Body of pancreas (tissue), 4 donors: ENCODE measurements at regions not wholly inside any gene's neighbourhood (a gene's known extent, or its start where the extent isn't known, plus 50 kb on each side); places are given as distances from the start of the nearest gene placed in this dataset.

Experiments used
- ATAC-seq: fragments of 150-250 bp; one replicate; pipeline ENCODE4 v1.9.1; 2016
- DNase-seq, 4 donors: peaks; one replicate each; pipeline ENCODE4 v3.0.0-alpha.2; 2019
- H3K27ac ChIP-seq, 4 donors: fragments of 200-600 bp; sonication (generic); 1 replicate in 3 of 4; 2 replicates in 1 of 4; pipeline versions ENCODE4 v1.5.1 to v1.6.1; 2016 to 2019; ENCODE audit warnings: mild to moderate bottlenecking in 1 of 4, mixed read lengths in 1 of 4, moderate library complexity in 1 of 4
- H3K27me3 ChIP-seq, 2 donors: fragments of 200-600 bp; sonication (generic); one replicate each; pipeline ENCODE4 v1.6.0; 2016; ENCODE audit warnings: mild to moderate bottlenecking in 1 of 2
- H3K36me3 ChIP-seq, 2 donors: fragments of 200-600 bp; sonication (generic); replicated peaks in 1 of 2; 2 replicates each; pipeline ENCODE4 v1.5.1; 2016; ENCODE audit warnings: low read depth in 2 of 2; ENCODE audit not compliant: insufficient read depth in 1 of 2
- H3K4me1 ChIP-seq: fragments of 200-600 bp; sonication (generic); one replicate; pipeline ENCODE4 v1.6.0; 2016
- H3K4me3 ChIP-seq, 2 donors: fragments of 200-600 bp; sonication (generic); 1 replicate in 1 of 2; 2 replicates in 1 of 2; pipeline ENCODE4 v1.5.1; 2016 to 2019
- H3K9me3 ChIP-seq, 3 donors: fragments of 200-600 bp; sonication (generic); 1 replicate in 2 of 3; 2 replicates in 1 of 3; pipeline ENCODE4 v1.5.1; 2016
- CTCF ChIP-seq, 7 experiments: fragments of 450-650 bp in 4 of 7; fragments of 200-600 bp in 3 of 7; sonication (generic) in 3 of 7; IDR thresholded peaks; one replicate each; pipeline ENCODE4 v1.5.1; 2016 to 2019; ENCODE audit warnings: antibody characterized with exemption in 7 of 7
- POLR2A ChIP-seq, 3 donors: fragments of 450-650 bp; IDR thresholded peaks; one replicate each; pipeline ENCODE4 v1.6.1; 2016; ENCODE audit warnings: antibody characterized with exemption in 3 of 3, mild to moderate bottlenecking in 2 of 3
- WGBS, 2 donors: methylation state at CpG; one replicate each; pipeline ENCODE4 v1.1.5; 2017; 5-methylcytosine and 5-hydroxymethylcytosine counted together
- intact Hi-C: fragments of 100-400 bp; cut with DNase I; formaldehyde crosslinking; loops from one replicate; pipeline ENCODE4 v1.15.1; 2023

- ATAC-seq (no peak), DNase-seq (no peak)
- 19 to 20% methylated on average over 6 of the region's 6 CpGs for WGBS, 2 donors
- no peak overlapping the region for H3K4me3 ChIP-seq
- no peaks in the 10 kb centered on the region for H3K27me3 ChIP-seq
- intact Hi-C loops = no loop called here
- no peak for TF ChIP-seq POLR2A (IDR thresholded peaks at IDR 0.05)
- TF ChIP-seq CTCF (IDR thresholded peaks at IDR 0.05) = no peak
- H3K9me3 ChIP-seq = no peaks in the 10 kb centered on the region
- H3K4me1 ChIP-seq = no peaks in the 10 kb centered on the region
- H3K36me3 ChIP-seq = no peaks in the 10 kb centered on the region
- H3K27ac ChIP-seq = no peak overlapping the region
These were observed 149.1 kb upstream of the PRKCQ start for GRCh38 chr10:6729071-6729774.

- DNase-seq = no peak
- intact Hi-C loops = no loop called here
- Histone ChIP-seq H3K36me3 (no peaks in the 10 kb centered on the region), H3K4me1 (no peaks in the 10 kb centered on the region), H3K27ac (no peak overlapping the region), H3K4me3 (no peak overlapping the region), H3K27me3 (peaks cover 0 to 7% of the 10 kb centered on the region in 2 donors), H3K9me3 (no peaks in the 10 kb centered on the region)
- no peak for ATAC-seq
- no peak for TF ChIP-seq CTCF (IDR thresholded peaks at IDR 0.05)
- no peak for TF ChIP-seq POLR2A (IDR thresholded peaks at IDR 0.05)
- 56 to 95% methylated on average over 3 of the region's 3 CpGs for WGBS, 2 donors
These were observed 146.8 kb upstream of the PRKCQ start for GRCh38 chr10:6726924-6727323.

GRCh38 chr10:6722616-6723004 lies 142.5 kb upstream of the PRKCQ start:
- no peak for ATAC-seq
- TF ChIP-seq CTCF (IDR thresholded peaks at IDR 0.05) (no peak), POLR2A (IDR thresholded peaks at IDR 0.05) (no peak)
- H3K36me3 ChIP-seq = no peaks in the 10 kb centered on the region
- intact Hi-C loops = no loop called here
- peaks cover 0 to 8% of the 10 kb centered on the region in 2 donors for H3K27me3 ChIP-seq
- no peak overlapping the region for H3K27ac ChIP-seq
- H3K9me3 ChIP-seq = no peaks in the 10 kb centered on the region
- no peaks in the 10 kb centered on the region for H3K4me1 ChIP-seq
- no peak for DNase-seq
- H3K4me3 ChIP-seq = no peak overlapping the region
- 57 to 65% methylated on average over 1 of the region's 1 CpG for WGBS, 2 donors

GRCh38 chr10:6721964-6722615 lies 142.0 kb upstream of the PRKCQ start:
- WGBS, 2 donors = 56 to 60% methylated on average over 11 of the region's 11 CpGs
- Histone ChIP-seq H3K27me3 (peaks cover 0 to 8% of the 10 kb centered on the region in 2 donors), H3K4me3 (no peak overlapping the region), H3K9me3 (no peaks in the 10 kb centered on the region), H3K4me1 (no peaks in the 10 kb centered on the region), H3K27ac (peak overlapping the region in 2 of 4 donors; percentile 3 to 12), H3K36me3 (no peaks in the 10 kb centered on the region)
- DNase-seq (no peak), ATAC-seq (peak; percentile 40)
- TF ChIP-seq POLR2A (IDR thresholded peaks at IDR 0.05) (no peak), CTCF (IDR thresholded peaks at IDR 0.05) (no peak)
- intact Hi-C loops = no loop called here
